ENCODE measurements at regions not wholly inside any gene's neighbourhood (a gene's known extent, or its start where the extent isn't known, plus 50 kb on each side); places are given as distances from the start of the nearest gene placed in this dataset.

GRCh38 chr7:152905949-152906348, 146.4 kb downstream of the ACTR3B start:
- H3K27me3 ChIP-seq (ENCODE audit: control insufficient read depth in 1 of 2, insufficient read depth in 2 of 2, low read length in 2 of 2) = no peaks in the 10 kb centered on the region
- H3K27ac ChIP-seq (ENCODE audit: low read depth in 2 of 2, low read length in 1 of 2) = no peak overlapping the region
- H3K4me1 ChIP-seq (ENCODE audit: control insufficient read depth in 2 of 2, insufficient read depth in 2 of 2, low read length in 1 of 2) = peaks cover 0 to 4% of the 10 kb centered on the region in 2 donors
- H3K9me3 ChIP-seq (ENCODE audit: control insufficient read depth in 2 of 2, insufficient read depth in 1 of 2, low read depth in 1 of 2, low read length in 1 of 2) = no peaks in the 10 kb centered on the region
- H3K4me3 ChIP-seq (ENCODE audit: low read depth in 1 of 2, low read length in 2 of 2) = no peak overlapping the region
- H3K36me3 ChIP-seq (ENCODE audit: control insufficient read depth in 2 of 2, insufficient read depth in 2 of 2, low read length in 1 of 2) = no peaks in the 10 kb centered on the region
- WGBS, 2 donors = 86 to 90% methylated on average over 2 of the region's 2 CpGs

GRCh38 chr7:152907042-152907761, 147.7 kb downstream of the ACTR3B start:
- WGBS, 2 donors = 88 to 95% methylated on average over 11 of the region's 11 CpGs

GRCh38 chr7:152909280-152909679, 149.7 kb downstream of the ACTR3B start:
- no peak overlapping the region for H3K27ac ChIP-seq (ENCODE audit: low read depth in 2 of 2, low read length in 1 of 2)
- no peak overlapping the region for H3K4me3 ChIP-seq (ENCODE audit: low read depth in 1 of 2, low read length in 2 of 2)
- no peaks in the 10 kb centered on the region for H3K36me3 ChIP-seq (ENCODE audit: control insufficient read depth in 2 of 2, insufficient read depth in 2 of 2, low read length in 1 of 2)
- peaks cover 0 to 2% of the 10 kb centered on the region in 2 donors for H3K9me3 ChIP-seq (ENCODE audit: control insufficient read depth in 2 of 2, insufficient read depth in 1 of 2, low read depth in 1 of 2, low read length in 1 of 2)
- WGBS, 2 donors = 74 to 77% methylated on average over 6 of the region's 6 CpGs
- H3K4me1 ChIP-seq (ENCODE audit: control insufficient read depth in 2 of 2, insufficient read depth in 2 of 2, low read length in 1 of 2) = no peaks in the 10 kb centered on the region
- H3K27me3 ChIP-seq (ENCODE audit: control insufficient read depth in 1 of 2, insufficient read depth in 2 of 2, low read length in 2 of 2) = no peaks in the 10 kb centered on the region

More at GRCh38 chr7:152907042-152907761, 147.7 kb downstream of the ACTR3B start:
- Histone ChIP-seq H3K36me3 (ENCODE audit: control insufficient read depth in 2 of 2, insufficient read depth in 2 of 2, low read length in 1 of 2) (no peaks in the 10 kb centered on the region), H3K27me3 (ENCODE audit: control insufficient read depth in 1 of 2, insufficient read depth in 2 of 2, low read length in 2 of 2) (no peaks in the 10 kb centered on the region), H3K4me3 (ENCODE audit: low read depth in 1 of 2, low read length in 2 of 2) (no peak overlapping the region), H3K9me3 (ENCODE audit: control insufficient read depth in 2 of 2, insufficient read depth in 1 of 2, low read depth in 1 of 2, low read length in 1 of 2) (peaks cover 0 to 2% of the 10 kb centered on the region in 2 donors), H3K4me1 (ENCODE audit: control insufficient read depth in 2 of 2, insufficient read depth in 2 of 2, low read length in 1 of 2) (peaks cover 0 to 4% of the 10 kb centered on the region in 2 donors), H3K27ac (ENCODE audit: low read depth in 2 of 2, low read length in 1 of 2) (no peak overlapping the region)

GRCh38 chr7:152909683-152910544, 150.4 kb downstream of the ACTR3B start:
- H3K36me3 ChIP-seq (ENCODE audit: control insufficient read depth in 2 of 2, insufficient read depth in 2 of 2, low read length in 1 of 2) = no peaks in the 10 kb centered on the region
- H3K27me3 ChIP-seq (ENCODE audit: control insufficient read depth in 1 of 2, insufficient read depth in 2 of 2, low read length in 2 of 2) = no peaks in the 10 kb centered on the region
- H3K27ac ChIP-seq (ENCODE audit: low read depth in 2 of 2, low read length in 1 of 2) = no peak overlapping the region
- H3K4me3 ChIP-seq (ENCODE audit: low read depth in 1 of 2, low read length in 2 of 2) = no peak overlapping the region
- 71 to 77% methylated on average over 12 of the region's 12 CpGs for WGBS, 2 donors
- no peaks in the 10 kb centered on the region for H3K4me1 ChIP-seq (ENCODE audit: control insufficient read depth in 2 of 2, insufficient read depth in 2 of 2, low read length in 1 of 2)
- H3K9me3 ChIP-seq (ENCODE audit: control insufficient read depth in 2 of 2, insufficient read depth in 1 of 2, low read depth in 1 of 2, low read length in 1 of 2) = peaks cover 0 to 7% of the 10 kb centered on the region in 2 donors

- Histone ChIP-seq H3K9me3 (ENCODE audit: control insufficient read depth in 2 of 2, insufficient read depth in 1 of 2, low read depth in 1 of 2, low read length in 1 of 2) (peaks cover 0 to 7% of the 10 kb centered on the region in 2 donors), H3K27ac (ENCODE audit: low read depth in 2 of 2, low read length in 1 of 2) (no peak overlapping the region), H3K36me3 (ENCODE audit: control insufficient read depth in 2 of 2, insufficient read depth in 2 of 2, low read length in 1 of 2) (no peaks in the 10 kb centered on the region), H3K4me3 (ENCODE audit: low read depth in 1 of 2, low read length in 2 of 2) (no peak overlapping the region), H3K27me3 (ENCODE audit: control insufficient read depth in 1 of 2, insufficient read depth in 2 of 2, low read length in 2 of 2) (no peaks in the 10 kb centered on the region), H3K4me1 (ENCODE audit: control insufficient read depth in 2 of 2, insufficient read depth in 2 of 2, low read length in 1 of 2) (no peaks in the 10 kb centered on the region)
- 53 to 60% methylated on average over 17 of the region's 17 CpGs for WGBS, 2 donors
These were observed 151.1 kb downstream of the ACTR3B start for GRCh38 chr7:152910545-152911225.

- H3K4me3 ChIP-seq (ENCODE audit: low read depth in 1 of 2, low read length in 2 of 2) = no peak overlapping the region
- H3K9me3 ChIP-seq (ENCODE audit: control insufficient read depth in 2 of 2, insufficient read depth in 1 of 2, low read depth in 1 of 2, low read length in 1 of 2) = peaks cover 0 to 7% of the 10 kb centered on the region in 2 donors
- no peak overlapping the region for H3K27ac ChIP-seq (ENCODE audit: low read depth in 2 of 2, low read length in 1 of 2)
- no peaks in the 10 kb centered on the region for H3K27me3 ChIP-seq (ENCODE audit: control insufficient read depth in 1 of 2, insufficient read depth in 2 of 2, low read length in 2 of 2)
- no peaks in the 10 kb centered on the region for H3K36me3 ChIP-seq (ENCODE audit: control insufficient read depth in 2 of 2, insufficient read depth in 2 of 2, low read length in 1 of 2)
- 78 to 83% methylated on average over 4 of the region's 4 CpGs for WGBS, 2 donors
- no peaks in the 10 kb centered on the region for H3K4me1 ChIP-seq (ENCODE audit: control insufficient read depth in 2 of 2, insufficient read depth in 2 of 2, low read length in 1 of 2)
These were observed 151.6 kb downstream of the ACTR3B start for GRCh38 chr7:152911226-152911560.

- Histone ChIP-seq H3K9me3 (ENCODE audit: control insufficient read depth in 2 of 2, insufficient read depth in 1 of 2, low read depth in 1 of 2, low read length in 1 of 2) (peaks cover 0 to 7% of the 10 kb centered on the region in 2 donors), H3K27ac (ENCODE audit: low read depth in 2 of 2, low read length in 1 of 2) (no peak overlapping the region), H3K36me3 (ENCODE audit: control insufficient read depth in 2 of 2, insufficient read depth in 2 of 2, low read length in 1 of 2) (no peaks in the 10 kb centered on the region), H3K4me3 (ENCODE audit: low read depth in 1 of 2, low read length in 2 of 2) (no peak overlapping the region), H3K27me3 (ENCODE audit: control insufficient read depth in 1 of 2, insufficient read depth in 2 of 2, low read length in 2 of 2) (no peaks in the 10 kb centered on the region), H3K4me1 (ENCODE audit: control insufficient read depth in 2 of 2, insufficient read depth in 2 of 2, low read length in 1 of 2) (no peaks in the 10 kb centered on the region)
- 87 to 91% methylated on average over 11 of the region's 11 CpGs for WGBS, 2 donors
These were observed 152.4 kb downstream of the ACTR3B start for GRCh38 chr7:152911922-152912321.

- H3K27me3 ChIP-seq (ENCODE audit: control insufficient read depth in 1 of 2, insufficient read depth in 2 of 2, low read length in 2 of 2) = no peaks in the 10 kb centered on the region
- H3K4me1 ChIP-seq (ENCODE audit: control insufficient read depth in 2 of 2, insufficient read depth in 2 of 2, low read length in 1 of 2) = no peaks in the 10 kb centered on the region
- H3K9me3 ChIP-seq (ENCODE audit: control insufficient read depth in 2 of 2, insufficient read depth in 1 of 2, low read depth in 1 of 2, low read length in 1 of 2) = peaks cover 0 to 7% of the 10 kb centered on the region in 2 donors
- H3K27ac ChIP-seq (ENCODE audit: low read depth in 2 of 2, low read length in 1 of 2) = no peak overlapping the region
- no peaks in the 10 kb centered on the region for H3K36me3 ChIP-seq (ENCODE audit: control insufficient read depth in 2 of 2, insufficient read depth in 2 of 2, low read length in 1 of 2)
- no peak overlapping the region for H3K4me3 ChIP-seq (ENCODE audit: low read depth in 1 of 2, low read length in 2 of 2)
- 93 to 94% methylated on average over 5 of the region's 5 CpGs for WGBS, 2 donors
These were observed 153.0 kb downstream of the ACTR3B start for GRCh38 chr7:152912511-152912910.

GRCh38 chr7:152913492-152913891, 153.9 kb downstream of the ACTR3B start:
- peaks cover 0 to 9% of the 10 kb centered on the region in 2 donors for H3K9me3 ChIP-seq (ENCODE audit: control insufficient read depth in 2 of 2, insufficient read depth in 1 of 2, low read depth in 1 of 2, low read length in 1 of 2)
- H3K4me1 ChIP-seq (ENCODE audit: control insufficient read depth in 2 of 2, insufficient read depth in 2 of 2, low read length in 1 of 2) = no peaks in the 10 kb centered on the region
- whole genome bisulfite sequencing, 2 donors = 59 to 73% methylated on average over 3 of the region's 3 CpGs
- H3K4me3 ChIP-seq (ENCODE audit: low read depth in 1 of 2, low read length in 2 of 2) = no peak overlapping the region
- H3K27me3 ChIP-seq (ENCODE audit: control insufficient read depth in 1 of 2, insufficient read depth in 2 of 2, low read length in 2 of 2) = no peaks in the 10 kb centered on the region
- no peaks in the 10 kb centered on the region for H3K36me3 ChIP-seq (ENCODE audit: control insufficient read depth in 2 of 2, insufficient read depth in 2 of 2, low read length in 1 of 2)
- H3K27ac ChIP-seq (ENCODE audit: low read depth in 2 of 2, low read length in 1 of 2) = no peak overlapping the region
